ENCODE measurements at regions not wholly inside any gene's neighbourhood (a gene's known extent, or its start where the extent isn't known, plus 50 kb on each side); places are given as distances from the start of the nearest gene placed in this dataset.

DNA sequence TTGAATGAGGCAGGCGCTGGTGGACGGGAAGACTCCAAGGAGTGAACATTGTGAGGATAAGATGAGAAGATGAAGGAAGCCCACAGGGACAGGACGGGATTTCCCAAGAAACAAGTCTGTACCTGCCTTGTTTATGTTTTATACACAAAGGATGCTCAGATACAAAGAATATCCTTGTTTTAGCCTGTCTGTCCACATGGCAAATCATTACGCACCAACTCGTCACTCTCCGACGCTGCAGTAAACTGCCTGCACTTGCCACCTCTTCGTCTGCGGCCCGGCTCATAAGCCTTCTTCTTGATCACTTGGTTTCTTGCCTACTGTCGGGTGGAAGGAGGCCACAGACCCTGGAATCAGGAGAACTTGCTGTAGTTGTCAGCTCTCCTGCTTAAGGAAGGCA lies 85.4 kb downstream of the CD83 start:
- TF ChIP-seq, protein P1, sequence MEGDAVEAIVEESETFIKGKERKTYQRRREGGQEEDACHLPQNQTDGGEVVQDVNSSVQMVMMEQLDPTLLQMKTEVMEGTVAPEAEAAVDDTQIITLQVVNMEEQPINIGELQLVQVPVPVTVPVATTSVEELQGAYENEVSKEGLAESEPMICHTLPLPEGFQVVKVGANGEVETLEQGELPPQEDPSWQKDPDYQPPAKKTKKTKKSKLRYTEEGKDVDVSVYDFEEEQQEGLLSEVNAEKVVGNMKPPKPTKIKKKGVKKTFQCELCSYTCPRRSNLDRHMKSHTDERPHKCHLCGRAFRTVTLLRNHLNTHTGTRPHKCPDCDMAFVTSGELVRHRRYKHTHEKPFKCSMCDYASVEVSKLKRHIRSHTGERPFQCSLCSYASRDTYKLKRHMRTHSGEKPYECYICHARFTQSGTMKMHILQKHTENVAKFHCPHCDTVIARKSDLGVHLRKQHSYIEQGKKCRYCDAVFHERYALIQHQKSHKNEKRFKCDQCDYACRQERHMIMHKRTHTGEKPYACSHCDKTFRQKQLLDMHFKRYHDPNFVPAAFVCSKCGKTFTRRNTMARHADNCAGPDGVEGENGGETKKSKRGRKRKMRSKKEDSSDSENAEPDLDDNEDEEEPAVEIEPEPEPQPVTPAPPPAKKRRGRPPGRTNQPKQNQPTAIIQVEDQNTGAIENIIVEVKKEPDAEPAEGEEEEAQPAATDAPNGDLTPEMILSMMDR (IDR thresholded peaks at IDR 0.05): no peak
- no peak for TF ChIP-seq POLR2A (IDR thresholded peaks at IDR 0.05)

Measured in upper lobe of left lung (tissue), 4 donors.